ENCODE measurements at regions not wholly inside any gene's neighbourhood (a gene's known extent, or its start where the extent isn't known, plus 50 kb on each side); places are given as distances from the start of the nearest gene placed in this dataset.

DNA sequence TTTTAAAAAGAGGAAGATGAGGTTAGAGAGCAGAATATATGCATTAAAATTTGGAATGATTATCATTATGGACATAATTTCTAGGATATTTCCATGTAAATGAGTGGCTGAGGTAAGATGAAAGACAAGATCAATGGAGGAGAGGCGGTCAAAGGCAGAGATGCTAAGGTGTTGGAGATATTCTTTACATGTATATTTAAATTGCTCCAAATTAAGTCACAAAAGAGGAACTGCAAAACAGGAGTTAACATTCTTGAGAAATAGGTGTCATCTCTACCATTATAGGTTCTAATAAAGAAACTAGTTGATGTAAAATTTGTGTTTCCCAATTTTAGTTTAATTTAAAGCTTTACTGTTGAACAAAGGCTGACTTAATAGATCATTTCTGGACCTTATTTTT, 268.5 kb upstream of the PPFIA2 start:
- Mint-ChIP-seq H3K27me3 (no peaks in the 10 kb centered on the region), H3K27ac (no peak overlapping the region), H3K9me3 (ENCODE audit: insufficient read depth) (peaks cover 2% of the 10 kb centered on the region), H3K4me1 (no peaks in the 10 kb centered on the region), H3K4me3 (no peak overlapping the region)
- Histone ChIP-seq H3K4me3 (ENCODE audit: control extremely low read depth in 1 of 5, extremely low read depth in 1 of 5, insufficient read depth in 1 of 5, low read depth in 2 of 5, low read length in 4 of 5) (no peak overlapping the region), H3K4me2 (replicated peaks; ENCODE audit: low read depth, low read length, poor library complexity, severe bottlenecking) (no peak overlapping the region), H3K9ac (ENCODE audit: low read length) (no peak overlapping the region), H3K4me1 (ENCODE audit: control insufficient read depth in 2 of 2, insufficient read depth in 2 of 2, low read length in 2 of 2) (no peaks in the 10 kb centered on the region), H2AFZ (ENCODE audit: insufficient read depth, low read depth, low read length, poor library complexity, severe bottlenecking) (no peak overlapping the region), H3K9me3 (ENCODE audit: control extremely low read depth in 1 of 3, control insufficient read depth in 2 of 3, insufficient read depth in 1 of 3, low read length in 2 of 3) (no peaks in the 10 kb centered on the region), H4K20me1 (ENCODE audit: control insufficient read depth, insufficient read depth, low read length, poor library complexity, severe bottlenecking) (no peaks in the 10 kb centered on the region), H3K79me2 (ENCODE audit: control insufficient read depth, insufficient read depth, low read length) (no peaks in the 10 kb centered on the region), H3K27me3 (replicated peaks in 1 of 4; ENCODE audit: control extremely low read depth in 1 of 4, control insufficient read depth in 3 of 4, insufficient read depth in 4 of 4, low read length in 3 of 4) (no peaks in the 10 kb centered on the region), H3K36me3 (replicated peaks in 1 of 2; ENCODE audit: control extremely low read depth in 1 of 2, control insufficient read depth in 1 of 2, extremely low read depth in 1 of 2, insufficient read depth in 2 of 2, low read length in 1 of 2) (no peaks in the 10 kb centered on the region), H3K27ac (ENCODE audit: low read length in 2 of 2) (no peak overlapping the region)
- CTCF ChIA-PET, result no interaction called here
- no peak for ATAC-seq (ENCODE audit: low read depth)
- WGBS (ENCODE audit: insufficient coverage), result no CpG with 5 or more reads among the region's 1 CpG
- DNase-seq, result no peak
- TF ChIP-seq, protein P1, sequence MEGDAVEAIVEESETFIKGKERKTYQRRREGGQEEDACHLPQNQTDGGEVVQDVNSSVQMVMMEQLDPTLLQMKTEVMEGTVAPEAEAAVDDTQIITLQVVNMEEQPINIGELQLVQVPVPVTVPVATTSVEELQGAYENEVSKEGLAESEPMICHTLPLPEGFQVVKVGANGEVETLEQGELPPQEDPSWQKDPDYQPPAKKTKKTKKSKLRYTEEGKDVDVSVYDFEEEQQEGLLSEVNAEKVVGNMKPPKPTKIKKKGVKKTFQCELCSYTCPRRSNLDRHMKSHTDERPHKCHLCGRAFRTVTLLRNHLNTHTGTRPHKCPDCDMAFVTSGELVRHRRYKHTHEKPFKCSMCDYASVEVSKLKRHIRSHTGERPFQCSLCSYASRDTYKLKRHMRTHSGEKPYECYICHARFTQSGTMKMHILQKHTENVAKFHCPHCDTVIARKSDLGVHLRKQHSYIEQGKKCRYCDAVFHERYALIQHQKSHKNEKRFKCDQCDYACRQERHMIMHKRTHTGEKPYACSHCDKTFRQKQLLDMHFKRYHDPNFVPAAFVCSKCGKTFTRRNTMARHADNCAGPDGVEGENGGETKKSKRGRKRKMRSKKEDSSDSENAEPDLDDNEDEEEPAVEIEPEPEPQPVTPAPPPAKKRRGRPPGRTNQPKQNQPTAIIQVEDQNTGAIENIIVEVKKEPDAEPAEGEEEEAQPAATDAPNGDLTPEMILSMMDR (IDR thresholded peaks at IDR 0.05), result no peak
- no peak for TF ChIP-seq EZH2 (IDR thresholded peaks at IDR 0.05; ENCODE audit: borderline replicate concordance, insufficient read depth, low read depth, low read length, poor library complexity, severe bottlenecking)
- POLR2A ChIA-PET, result no interaction called here
- intact Hi-C loops (cut with micrococcal nuclease), result no loop called here

DNA sequence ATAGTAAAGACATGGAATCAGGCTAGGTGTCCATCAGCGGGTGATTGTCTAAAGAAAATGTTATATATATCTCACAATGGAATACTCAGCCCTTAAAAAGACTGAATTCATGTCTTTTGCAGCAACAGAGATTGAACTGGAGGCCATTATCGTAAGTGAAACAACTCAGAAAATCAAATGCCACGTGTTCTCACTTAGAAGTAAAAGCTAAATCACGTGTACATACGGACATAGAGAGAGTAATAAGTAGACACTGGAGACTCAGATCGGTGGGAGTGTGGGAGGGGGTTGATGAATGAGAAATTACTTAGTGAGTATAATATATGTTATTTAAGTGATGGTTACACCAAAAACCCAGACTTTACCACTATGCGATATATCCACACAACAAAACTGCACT, 266.3 kb upstream of the PPFIA2 start:
- no peak overlapping the region for H3K4me3 ChIP-seq (ENCODE audit: control extremely low read depth in 1 of 5, extremely low read depth in 1 of 5, insufficient read depth in 1 of 5, low read depth in 2 of 5, low read length in 4 of 5)
- Mint-ChIP-seq H3K27me3 (no peaks in the 10 kb centered on the region), H3K4me3 (no peak overlapping the region), H3K4me1 (no peaks in the 10 kb centered on the region), H3K27ac (no peak overlapping the region), H3K9me3 (ENCODE audit: insufficient read depth) (peaks cover 2% of the 10 kb centered on the region)
- 83% methylated on average over 1 of the region's 7 CpGs for WGBS (ENCODE audit: insufficient coverage)
- H2AFZ ChIP-seq (ENCODE audit: insufficient read depth, low read depth, low read length, poor library complexity, severe bottlenecking), result no peak overlapping the region
- no peak for DNase-seq
- H3K4me1 ChIP-seq (ENCODE audit: control insufficient read depth in 2 of 2, insufficient read depth in 2 of 2, low read length in 2 of 2), result no peaks in the 10 kb centered on the region
- no peak overlapping the region for H3K9ac ChIP-seq (ENCODE audit: low read length)
- H3K4me2 ChIP-seq (replicated peaks; ENCODE audit: low read depth, low read length, poor library complexity, severe bottlenecking), result no peak overlapping the region
- ChIA-PET CTCF (no interaction called here), POLR2A (no interaction called here)
- H3K79me2 ChIP-seq (ENCODE audit: control insufficient read depth, insufficient read depth, low read length), result no peaks in the 10 kb centered on the region
- H3K36me3 ChIP-seq (replicated peaks in 1 of 2; ENCODE audit: control extremely low read depth in 1 of 2, control insufficient read depth in 1 of 2, extremely low read depth in 1 of 2, insufficient read depth in 2 of 2, low read length in 1 of 2), result no peaks in the 10 kb centered on the region
- no peak overlapping the region for H3K27ac ChIP-seq (ENCODE audit: low read length in 2 of 2)
- intact Hi-C loops (cut with micrococcal nuclease), result no loop called here
- H3K27me3 ChIP-seq (replicated peaks in 1 of 4; ENCODE audit: control extremely low read depth in 1 of 4, control insufficient read depth in 3 of 4, insufficient read depth in 4 of 4, low read length in 3 of 4), result no peaks in the 10 kb centered on the region
- H4K20me1 ChIP-seq (ENCODE audit: control insufficient read depth, insufficient read depth, low read length, poor library complexity, severe bottlenecking), result no peaks in the 10 kb centered on the region
- no peaks in the 10 kb centered on the region for H3K9me3 ChIP-seq (ENCODE audit: control extremely low read depth in 1 of 3, control insufficient read depth in 2 of 3, insufficient read depth in 1 of 3, low read length in 2 of 3)
- ATAC-seq (ENCODE audit: low read depth), result no peak
- TF ChIP-seq, protein P1 (IDR thresholded peaks at IDR 0.05), result no peak
- TF ChIP-seq EZH2 (IDR thresholded peaks at IDR 0.05; ENCODE audit: borderline replicate concordance, insufficient read depth, low read depth, low read length, poor library complexity, severe bottlenecking), result no peak
